Sigmoid colon (tissue), 6 donors: ENCODE measurements at regions not wholly inside any gene's neighbourhood (a gene's known extent, or its start where the extent isn't known, plus 50 kb on each side); places are given as distances from the start of the nearest gene placed in this dataset.

Source experiments
- DNase-seq: peaks from one replicate; pipeline ENCODE4 v3.0.0-alpha.2; 2019
- H3K27ac ChIP-seq, 4 donors: fragments of 200-600 bp; sonication (generic); one replicate each; pipeline ENCODE4 v1.5.1; 2016 to 2019; ENCODE audit warnings: mild to moderate bottlenecking in 1 of 4
- H3K27me3 ChIP-seq, 3 donors: fragments of 200-600 bp; sonication (generic); one replicate each; pipeline ENCODE4 v1.5.1; 2019; ENCODE audit warnings: mild to moderate bottlenecking in 1 of 3
- H3K36me3 ChIP-seq, 4 donors: fragments of 200-600 bp; sonication (generic); one replicate each; pipeline ENCODE4 v1.5.1; 2016 to 2019
- H3K4me1 ChIP-seq, 4 donors: fragments of 200-600 bp; sonication (generic); one replicate each; pipeline ENCODE4 v1.5.1; 2017 to 2019
- H3K4me3 ChIP-seq, 4 donors: fragments of 200-600 bp; sonication (generic); one replicate each; pipeline ENCODE4 v1.5.1; 2017 to 2019; ENCODE audit warnings: mild to moderate bottlenecking in 2 of 4, moderate library complexity in 1 of 4
- H3K9me3 ChIP-seq, 4 donors: fragments of 200-600 bp in 3 of 4; sonication (generic) in 3 of 4; one replicate each; pipeline versions ENCODE4 v1.5.1 to v1.6.1; 2013 to 2019
- CTCF ChIP-seq, 4 experiments: fragments of 450-650 bp in 3 of 4; fragments of 200-600 bp in 1 of 4; IDR thresholded peaks; one replicate each; pipeline ENCODE4 v1.5.1; 2016 to 2019; ENCODE audit warnings: antibody characterized with exemption in 4 of 4, mild to moderate bottlenecking in 3 of 4, moderate library complexity in 2 of 4
- EP300 ChIP-seq, 4 donors: sonication (generic); formaldehyde crosslinking; IDR thresholded peaks; one replicate each; pipeline ENCODE4 v1.6.1; 2017; ENCODE audit warnings: antibody characterized with exemption in 4 of 4
- POLR2A ChIP-seq, 2 donors: fragments of 450-650 bp; IDR thresholded peaks; one replicate each; pipeline ENCODE4 v1.6.1; 2016; ENCODE audit warnings: antibody characterized with exemption in 2 of 2, mild to moderate bottlenecking in 2 of 2, moderate library complexity in 2 of 2
- POLR2AphosphoS5 ChIP-seq, 4 donors: sonication (generic); formaldehyde crosslinking; IDR thresholded peaks; one replicate each; pipeline ENCODE4 v1.6.1; 2017; ENCODE audit warnings: antibody characterized with exemption in 4 of 4
- WGBS, 2 donors: extraction: QIAGEN DNeasy Blood & Tissue Kit; methylation state at CpG; one replicate each; pipeline ENCODE4 v1.1.7; 2013; 5-methylcytosine and 5-hydroxymethylcytosine counted together
- intact Hi-C: fragments of 100-400 bp; cut with DNase I; formaldehyde crosslinking; loops from one replicate; pipeline ENCODE4 v1.15.1; 2023
- donor health status: healthy with polysubstance abuse.
- donor health status: healthy.

- H3K9me3 ChIP-seq, result peaks cover 0 to 3% (median 0%) of the 10 kb centered on the region in 4 donors
- no peak overlapping the region for H3K4me3 ChIP-seq
Observed at GRCh38 chr2:65823511-65823910, 391.1 kb upstream of the SPRED2 start.

GRCh38 chr2:65820454-65820853, 388.1 kb upstream of the SPRED2 start:
- Histone ChIP-seq H3K36me3 (no peaks in the 10 kb centered on the region), H3K9me3 (peaks cover 0 to 3% (median 0%) of the 10 kb centered on the region in 4 donors), H3K27ac (no peak overlapping the region), H3K4me1 (no peaks in the 10 kb centered on the region), H3K27me3 (no peaks in the 10 kb centered on the region), H3K4me3 (no peak overlapping the region)
- no peak for DNase-seq
- intact Hi-C loops, result no loop called here
- 46 to 74% methylated on average over 6 of the region's 6 CpGs for WGBS, 2 donors
- TF ChIP-seq CTCF (IDR thresholded peaks at IDR 0.05) (no peak), EP300 (IDR thresholded peaks at IDR 0.05) (no peak), POLR2AphosphoS5 (IDR thresholded peaks at IDR 0.05) (no peak), POLR2A (IDR thresholded peaks at IDR 0.05) (no peak)

More at GRCh38 chr2:65823511-65823910, 391.1 kb upstream of the SPRED2 start:
- intact Hi-C loops, result no loop called here
- Histone ChIP-seq H3K27ac (no peak overlapping the region), H3K36me3 (no peaks in the 10 kb centered on the region), H3K4me1 (no peaks in the 10 kb centered on the region), H3K27me3 (no peaks in the 10 kb centered on the region)
- 71 to 82% methylated on average over 4 of the region's 4 CpGs for WGBS, 2 donors
- no peak for DNase-seq
- no peak for TF ChIP-seq POLR2A (IDR thresholded peaks at IDR 0.05)

- Histone ChIP-seq H3K4me3 (no peak overlapping the region), H3K4me1 (no peaks in the 10 kb centered on the region), H3K27me3 (no peaks in the 10 kb centered on the region), H3K27ac (no peak overlapping the region), H3K36me3 (no peaks in the 10 kb centered on the region), H3K9me3 (peaks cover 0 to 3% (median 0%) of the 10 kb centered on the region in 4 donors)
- intact Hi-C loops, result no loop called here
- TF ChIP-seq EP300 (IDR thresholded peaks at IDR 0.05), result no peak
- TF ChIP-seq POLR2AphosphoS5 (IDR thresholded peaks at IDR 0.05), result no peak
- TF ChIP-seq CTCF (IDR thresholded peaks at IDR 0.05), result no peak
- TF ChIP-seq POLR2A (IDR thresholded peaks at IDR 0.05), result no peak
- WGBS, 2 donors, result 72 to 75% methylated on average over 1 of the region's 1 CpG
- DNase-seq, result no peak
Observed at GRCh38 chr2:65819963-65820362, 387.6 kb upstream of the SPRED2 start.

- H3K27me3 ChIP-seq, result no peaks in the 10 kb centered on the region
- no peaks in the 10 kb centered on the region for H3K4me1 ChIP-seq
- 80% methylated on average over 3 of the region's 3 CpGs for WGBS, 2 donors
- TF ChIP-seq POLR2AphosphoS5 (IDR thresholded peaks at IDR 0.05) (no peak), CTCF (IDR thresholded peaks at IDR 0.05) (no peak), EP300 (IDR thresholded peaks at IDR 0.05) (no peak), POLR2A (IDR thresholded peaks at IDR 0.05) (no peak)
- no peaks in the 10 kb centered on the region for H3K36me3 ChIP-seq
- intact Hi-C loops, result no loop called here
- H3K4me3 ChIP-seq, result no peak overlapping the region
- peaks cover 0 to 3% (median 0%) of the 10 kb centered on the region in 4 donors for H3K9me3 ChIP-seq
- DNase-seq, result no peak
- no peak overlapping the region for H3K27ac ChIP-seq
Observed at GRCh38 chr2:65818873-65819451, 386.6 kb upstream of the SPRED2 start.

GRCh38 chr2:65813631-65814173, 381.3 kb upstream of the SPRED2 start:
- 94% methylated on average over 2 of the region's 2 CpGs for WGBS, 2 donors
- TF ChIP-seq POLR2A (IDR thresholded peaks at IDR 0.05) (no peak), POLR2AphosphoS5 (IDR thresholded peaks at IDR 0.05) (no peak), EP300 (IDR thresholded peaks at IDR 0.05) (no peak), CTCF (IDR thresholded peaks at IDR 0.05) (no peak)
- DNase-seq, result no peak

More at GRCh38 chr2:65813631-65814173, 381.3 kb upstream of the SPRED2 start:
- Histone ChIP-seq H3K4me1 (no peaks in the 10 kb centered on the region), H3K4me3 (no peak overlapping the region), H3K36me3 (no peaks in the 10 kb centered on the region), H3K27me3 (no peaks in the 10 kb centered on the region), H3K9me3 (peaks cover 0 to 1% (median 0%) of the 10 kb centered on the region in 4 donors), H3K27ac (no peak overlapping the region)
- intact Hi-C loops, result no loop called here
